ENCODE measurements at regions not wholly inside any gene's neighbourhood (a gene's known extent, or its start where the extent isn't known, plus 50 kb on each side); places are given as distances from the start of the nearest gene placed in this dataset.

- DNase-seq, result no peak
- 81 to 83% (median 82%) methylated on average over 4 of the region's 4 CpGs for WGBS, 3 donors
- no peaks in the 10 kb centered on the region for H3K27me3 ChIP-seq (ENCODE audit: insufficient read depth in 3 of 3, low read length in 2 of 3)
- intact Hi-C loops (cut with DNase I), result no loop called here
- no peak overlapping the region for H3K27ac ChIP-seq
- no peak for TF ChIP-seq CTCF (IDR thresholded peaks at IDR 0.05)
- no peak for ATAC-seq
- no peak overlapping the region for H3K4me3 ChIP-seq
- no peaks in the 10 kb centered on the region for H3K36me3 ChIP-seq (ENCODE audit: insufficient read depth in 1 of 2, low read depth in 1 of 2)
- H3K9me3 ChIP-seq, result no peaks in the 10 kb centered on the region
- H3K4me1 ChIP-seq, result no peaks in the 10 kb centered on the region
Measured at GRCh38 chr3:102586485-102586884, 151.7 kb downstream of the ZPLD1 start.

DNA sequence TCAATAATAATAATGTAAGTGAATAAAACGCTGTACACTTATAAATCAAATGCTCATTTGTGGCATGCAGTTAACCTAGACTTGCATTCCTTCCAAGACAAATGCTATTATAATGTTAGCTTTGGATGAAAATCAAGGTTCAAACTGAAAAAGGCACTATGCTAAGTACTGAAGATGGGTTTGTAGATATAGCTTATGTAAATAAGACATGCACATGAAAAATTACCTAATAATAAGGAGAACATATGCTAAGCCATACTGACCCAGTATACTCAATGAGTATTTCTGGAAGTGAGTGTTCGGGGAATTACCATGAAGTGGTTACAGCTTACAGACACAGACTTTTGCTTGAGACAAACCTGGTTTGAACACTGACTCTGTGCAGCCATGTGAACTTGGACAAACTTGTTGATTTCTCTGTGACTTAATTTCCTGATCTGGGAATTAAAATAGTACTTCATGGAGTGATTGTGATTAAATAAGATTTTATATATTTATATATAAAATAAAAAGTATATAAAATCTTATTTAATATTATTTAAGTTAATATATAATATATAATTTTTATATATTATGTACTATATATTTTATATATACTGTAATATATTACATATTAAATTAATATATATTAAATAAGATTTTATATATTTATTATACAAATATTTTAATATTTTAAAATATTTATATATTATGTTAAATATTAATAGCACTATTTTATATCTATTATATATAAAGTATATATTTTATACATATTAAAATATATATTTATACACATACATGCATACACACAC lies 159.2 kb downstream of the ZPLD1 start:
- Histone ChIP-seq H3K36me3 (ENCODE audit: insufficient read depth in 1 of 2, low read depth in 1 of 2) (no peaks in the 10 kb centered on the region), H3K9me3 (no peaks in the 10 kb centered on the region), H3K27ac (no peak overlapping the region), H3K27me3 (ENCODE audit: insufficient read depth in 3 of 3, low read length in 2 of 3) (no peaks in the 10 kb centered on the region), H3K4me3 (no peak overlapping the region), H3K4me1 (no peaks in the 10 kb centered on the region)
- intact Hi-C loops (cut with DNase I), result no loop called here
- ATAC-seq (no peak), DNase-seq (no peak)
- no peak for TF ChIP-seq CTCF (IDR thresholded peaks at IDR 0.05)
- 81 to 84% (median 83%) methylated on average over 2 of the region's 2 CpGs for WGBS, 3 donors

DNA sequence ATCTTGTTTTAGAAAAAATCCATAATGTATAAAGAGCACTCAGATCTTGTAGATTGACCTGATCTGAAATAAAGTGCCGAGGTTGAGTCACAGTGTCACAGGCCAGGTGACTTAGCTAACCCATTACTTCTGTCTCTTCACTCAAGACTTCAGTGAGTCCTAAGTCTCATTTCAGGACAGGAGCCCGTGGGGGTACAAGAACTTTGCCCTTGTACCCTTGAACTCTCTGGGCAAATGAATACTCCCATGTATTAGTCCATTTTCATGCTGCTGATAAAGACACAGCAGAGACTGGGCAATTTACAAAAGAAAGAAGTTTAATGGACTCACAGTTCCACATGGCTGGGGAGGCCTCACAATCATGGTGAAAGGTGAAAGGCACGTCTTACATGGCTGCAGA lies 160.2 kb downstream of the ZPLD1 start:
- 74 to 82% (median 75%) methylated on average over 3 of the region's 3 CpGs for WGBS, 3 donors
- intact Hi-C loops (cut with DNase I), result no loop called here
- Histone ChIP-seq H3K9me3 (no peaks in the 10 kb centered on the region), H3K27ac (no peak overlapping the region), H3K4me1 (no peaks in the 10 kb centered on the region), H3K4me3 (no peak overlapping the region), H3K27me3 (ENCODE audit: insufficient read depth in 3 of 3, low read length in 2 of 3) (no peaks in the 10 kb centered on the region), H3K36me3 (ENCODE audit: insufficient read depth in 1 of 2, low read depth in 1 of 2) (no peaks in the 10 kb centered on the region)
- TF ChIP-seq CTCF (IDR thresholded peaks at IDR 0.05), result no peak
- DNase-seq, result no peak
- no peak for ATAC-seq

GRCh38 chr3:102599819-102600576 lies 165.2 kb downstream of the ZPLD1 start:
- intact Hi-C loops (cut with DNase I), result no loop called here
- no peaks in the 10 kb centered on the region for H3K4me1 ChIP-seq
- no peaks in the 10 kb centered on the region for H3K9me3 ChIP-seq
- H3K27me3 ChIP-seq (ENCODE audit: insufficient read depth in 3 of 3, low read length in 2 of 3), result no peaks in the 10 kb centered on the region
- H3K27ac ChIP-seq, result no peak overlapping the region
- H3K36me3 ChIP-seq (ENCODE audit: insufficient read depth in 1 of 2, low read depth in 1 of 2), result no peaks in the 10 kb centered on the region
- ATAC-seq (no peak), DNase-seq (no peak)
- no peak overlapping the region for H3K4me3 ChIP-seq
- 83 to 85% (median 84%) methylated on average over 7 of the region's 7 CpGs for WGBS, 3 donors
- TF ChIP-seq CTCF (IDR thresholded peaks at IDR 0.05), result no peak

Measured in psoas muscle (tissue), 7 donors.